CD1c-positive myeloid dendritic cell (primary cell): ENCODE measurements at regions not wholly inside any gene's neighbourhood (a gene's known extent, or its start where the extent isn't known, plus 50 kb on each side); places are given as distances from the start of the nearest gene placed in this dataset.

Experiments used
- DNase-seq: peaks from one replicate; pipeline ENCODE4 v3.0.0-alpha.2; 2016; ENCODE audit errors: extremely low spot score

- DNase-seq: no peak
Observed at GRCh38 chr4:1495416-1496115, 89.3 kb upstream of the NKX1-1 start.

GRCh38 chr4:1494416-1495315, 88.4 kb upstream of the NKX1-1 start:
- no peak for DNase-seq

GRCh38 chr4:1493540-1494287, 87.5 kb upstream of the NKX1-1 start:
- DNase-seq: no peak

- DNase-seq: no peak
Observed at GRCh38 chr4:1492651-1493539, 86.7 kb upstream of the NKX1-1 start.

- no peak for DNase-seq
Observed at GRCh38 chr4:1492142-1492457, 85.9 kb upstream of the NKX1-1 start.

GRCh38 chr4:1491328-1492141, 85.3 kb upstream of the NKX1-1 start:
- no peak for DNase-seq

- no peak for DNase-seq
Observed at GRCh38 chr4:1490654-1491327, 84.5 kb upstream of the NKX1-1 start.

- DNase-seq: no peak
Observed at GRCh38 chr4:1490011-1490653, 83.9 kb upstream of the NKX1-1 start.

GRCh38 chr4:1489639-1489995, 83.4 kb upstream of the NKX1-1 start:
- no peak for DNase-seq

GRCh38 chr4:1488831-1489638, 82.8 kb upstream of the NKX1-1 start:
- DNase-seq: no peak

GRCh38 chr4:1488357-1488756, 82.1 kb upstream of the NKX1-1 start:
- no peak for DNase-seq

- DNase-seq: no peak
Observed at GRCh38 chr4:1487761-1488160, 81.5 kb upstream of the NKX1-1 start.

- no peak for DNase-seq
Observed at GRCh38 chr4:1487106-1487505, 80.9 kb upstream of the NKX1-1 start.

GRCh38 chr4:1485280-1485679, 79.0 kb upstream of the NKX1-1 start:
- DNase-seq: no peak

GRCh38 chr4:1480720-1481119, 74.5 kb upstream of the NKX1-1 start:
- no peak for DNase-seq

- no peak for DNase-seq
Observed at GRCh38 chr4:1479454-1479853, 73.2 kb upstream of the NKX1-1 start.

GRCh38 chr4:1478766-1479355, 72.6 kb upstream of the NKX1-1 start:
- DNase-seq: no peak

- no peak for DNase-seq
Observed at GRCh38 chr4:1477045-1477840, 71.0 kb upstream of the NKX1-1 start.
